Stimulated activated naive CD8-positive, alpha-beta T cell treated with anti-CD3 and anti-CD28 coated beads, Interleukin-15, amount 100 ng/mL, for 72 hours (primary cell): ENCODE measurements at regions not wholly inside any gene's neighbourhood (a gene's known extent, or its start where the extent isn't known, plus 50 kb on each side); places are given as distances from the start of the nearest gene placed in this dataset.

ENCODE experiments used
- ATAC-seq: fragments of 150-1000 bp; cut with Tn5 transposase; 2 replicates; pipeline ENCODE4 v1.10.0; 2021; ENCODE audit warnings: mild to moderate bottlenecking, moderate library complexity
- DNase-seq, 2 donors: peaks; one replicate each; pipeline ENCODE4 v3.0.0; 2021 to 2022
- H3K27ac Mint-ChIP-seq, 2 donors: one replicate each; pipeline ENCODE4 v1.8.0; 2022; ENCODE audit warnings: mild to moderate bottlenecking in 2 of 2, mixed read lengths in 2 of 2, moderate library complexity in 2 of 2
- H3K27me3 Mint-ChIP-seq: one replicate; pipeline ENCODE4 v1.8.0; 2022; ENCODE audit warnings: mixed read lengths
- H3K4me1 Mint-ChIP-seq: one replicate; pipeline ENCODE4 v1.8.0; 2022; ENCODE audit warnings: mild to moderate bottlenecking, mixed read lengths
- H3K4me3 Mint-ChIP-seq, 2 donors: one replicate each; pipeline ENCODE4 v1.8.0; 2022; ENCODE audit warnings: mild to moderate bottlenecking in 2 of 2, mixed read lengths in 2 of 2, moderate library complexity in 1 of 2
- H3K9me3 Mint-ChIP-seq, 2 donors: one replicate each; pipeline ENCODE4 v1.8.0; 2022; ENCODE audit warnings: mixed read lengths in 2 of 2

- H3K27ac Mint-ChIP-seq, result no peak overlapping the region
- ATAC-seq, result no peak
- peaks cover 19% of the 10 kb centered on the region for H3K27me3 Mint-ChIP-seq
- no peak overlapping the region for H3K4me3 Mint-ChIP-seq
- no peaks in the 10 kb centered on the region for H3K4me1 Mint-ChIP-seq
- DNase-seq, result no peak
- peaks cover 15 to 28% of the 10 kb centered on the region in 2 donors for H3K9me3 Mint-ChIP-seq
These were observed 617.6 kb downstream of the NYAP2 start for GRCh38 chr2:226017107-226017506.

GRCh38 chr2:226011716-226012450 is 612.4 kb downstream of the NYAP2 start:
- Mint-ChIP-seq H3K9me3 (peaks cover 0 to 8% of the 10 kb centered on the region in 2 donors), H3K27ac (no peak overlapping the region), H3K4me3 (no peak overlapping the region), H3K27me3 (peaks cover 20% of the 10 kb centered on the region), H3K4me1 (no peaks in the 10 kb centered on the region)
- no peak for ATAC-seq
- no peak for DNase-seq

GRCh38 chr2:226002438-226002837 is 602.9 kb downstream of the NYAP2 start:
- no peak overlapping the region for H3K27ac Mint-ChIP-seq
- no peak for DNase-seq
- H3K27me3 Mint-ChIP-seq, result no peaks in the 10 kb centered on the region
- no peaks in the 10 kb centered on the region for H3K4me1 Mint-ChIP-seq
- no peak overlapping the region for H3K4me3 Mint-ChIP-seq
- peak; percentile 52 for ATAC-seq
- H3K9me3 Mint-ChIP-seq, result no peaks in the 10 kb centered on the region

GRCh38 chr2:226001716-226002115 is 602.2 kb downstream of the NYAP2 start:
- H3K27me3 Mint-ChIP-seq, result no peaks in the 10 kb centered on the region
- ATAC-seq (no peak), DNase-seq (no peak)
- no peaks in the 10 kb centered on the region for H3K9me3 Mint-ChIP-seq
- H3K4me3 Mint-ChIP-seq, result no peak overlapping the region
- no peaks in the 10 kb centered on the region for H3K4me1 Mint-ChIP-seq
- no peak overlapping the region for H3K27ac Mint-ChIP-seq

GRCh38 chr2:225999692-226000091 is 600.2 kb downstream of the NYAP2 start:
- no peaks in the 10 kb centered on the region for H3K4me1 Mint-ChIP-seq

GRCh38 chr2:225998653-225999052 is 599.1 kb downstream of the NYAP2 start:
- H3K27ac Mint-ChIP-seq, result no peak overlapping the region
- no peak overlapping the region for H3K4me3 Mint-ChIP-seq
- DNase-seq (no peak), ATAC-seq (no peak)
- H3K27me3 Mint-ChIP-seq, result no peaks in the 10 kb centered on the region
- no peaks in the 10 kb centered on the region for H3K9me3 Mint-ChIP-seq
- H3K4me1 Mint-ChIP-seq, result no peaks in the 10 kb centered on the region

More at GRCh38 chr2:225999692-226000091, 600.2 kb downstream of the NYAP2 start:
- Mint-ChIP-seq H3K27me3 (no peaks in the 10 kb centered on the region), H3K9me3 (no peaks in the 10 kb centered on the region), H3K27ac (no peak overlapping the region), H3K4me3 (no peak overlapping the region)
- ATAC-seq (no peak), DNase-seq (no peak)

GRCh38 chr2:225998116-225998515 is 598.6 kb downstream of the NYAP2 start:
- ATAC-seq (no peak), DNase-seq (no peak)
- no peaks in the 10 kb centered on the region for H3K27me3 Mint-ChIP-seq
- no peaks in the 10 kb centered on the region for H3K4me1 Mint-ChIP-seq
- no peak overlapping the region for H3K27ac Mint-ChIP-seq
- H3K4me3 Mint-ChIP-seq, result no peak overlapping the region
- no peaks in the 10 kb centered on the region for H3K9me3 Mint-ChIP-seq

- no peak overlapping the region for H3K4me3 Mint-ChIP-seq
- no peaks in the 10 kb centered on the region for H3K9me3 Mint-ChIP-seq
- no peak overlapping the region for H3K27ac Mint-ChIP-seq
- no peak for ATAC-seq
- DNase-seq, result no peak
- no peaks in the 10 kb centered on the region for H3K4me1 Mint-ChIP-seq
- H3K27me3 Mint-ChIP-seq, result no peaks in the 10 kb centered on the region
These were observed 596.9 kb downstream of the NYAP2 start for GRCh38 chr2:225996462-225996828.

GRCh38 chr2:225995796-225996461 is 596.4 kb downstream of the NYAP2 start:
- H3K4me3 Mint-ChIP-seq, result no peak overlapping the region
- no peaks in the 10 kb centered on the region for H3K4me1 Mint-ChIP-seq
- no peak for DNase-seq
- no peaks in the 10 kb centered on the region for H3K9me3 Mint-ChIP-seq
- H3K27me3 Mint-ChIP-seq, result no peaks in the 10 kb centered on the region
- no peak for ATAC-seq
- H3K27ac Mint-ChIP-seq, result no peak overlapping the region

GRCh38 chr2:225994748-225995405 is 595.4 kb downstream of the NYAP2 start:
- H3K27me3 Mint-ChIP-seq, result no peaks in the 10 kb centered on the region
- no peak for ATAC-seq
- DNase-seq, result no peak
- no peaks in the 10 kb centered on the region for H3K9me3 Mint-ChIP-seq
- no peak overlapping the region for H3K4me3 Mint-ChIP-seq
- no peaks in the 10 kb centered on the region for H3K4me1 Mint-ChIP-seq
- no peak overlapping the region for H3K27ac Mint-ChIP-seq

- H3K4me1 Mint-ChIP-seq, result no peaks in the 10 kb centered on the region
- DNase-seq (no peak), ATAC-seq (no peak)
- H3K27ac Mint-ChIP-seq, result no peak overlapping the region
- no peaks in the 10 kb centered on the region for H3K9me3 Mint-ChIP-seq
- no peak overlapping the region for H3K4me3 Mint-ChIP-seq
- H3K27me3 Mint-ChIP-seq, result no peaks in the 10 kb centered on the region
These were observed 593.9 kb downstream of the NYAP2 start for GRCh38 chr2:225993430-225993829.

GRCh38 chr2:225989809-225990208 is 590.3 kb downstream of the NYAP2 start:
- H3K4me1 Mint-ChIP-seq, result no peaks in the 10 kb centered on the region
- no peaks in the 10 kb centered on the region for H3K9me3 Mint-ChIP-seq
- no peak overlapping the region for H3K27ac Mint-ChIP-seq
- no peak overlapping the region for H3K4me3 Mint-ChIP-seq
- no peaks in the 10 kb centered on the region for H3K27me3 Mint-ChIP-seq
- DNase-seq (no peak), ATAC-seq (peak; percentile 35)

GRCh38 chr2:225980372-225980771 is 580.9 kb downstream of the NYAP2 start:
- ATAC-seq (no peak), DNase-seq (no peak)
- no peaks in the 10 kb centered on the region for H3K27me3 Mint-ChIP-seq
- no peaks in the 10 kb centered on the region for H3K4me1 Mint-ChIP-seq
- no peaks in the 10 kb centered on the region for H3K9me3 Mint-ChIP-seq
- no peak overlapping the region for H3K4me3 Mint-ChIP-seq
- H3K27ac Mint-ChIP-seq, result no peak overlapping the region

GRCh38 chr2:225971433-225971832 is 571.9 kb downstream of the NYAP2 start:
- no peaks in the 10 kb centered on the region for H3K27me3 Mint-ChIP-seq
- H3K27ac Mint-ChIP-seq, result no peak overlapping the region
- ATAC-seq (no peak), DNase-seq (no peak)
- H3K4me1 Mint-ChIP-seq, result no peaks in the 10 kb centered on the region
- peaks cover 8 to 10% of the 10 kb centered on the region in 2 donors for H3K9me3 Mint-ChIP-seq
- no peak overlapping the region for H3K4me3 Mint-ChIP-seq

- DNase-seq, result no peak
- Mint-ChIP-seq H3K9me3 (peaks cover 12 to 36% of the 10 kb centered on the region in 2 donors), H3K27me3 (no peaks in the 10 kb centered on the region), H3K4me1 (no peaks in the 10 kb centered on the region), H3K27ac (peak overlapping the region in 1 of 2 donors; percentile 69), H3K4me3 (no peak overlapping the region)
- ATAC-seq, result no peak
These were observed 549.4 kb downstream of the NYAP2 start for GRCh38 chr2:225948903-225949302.

GRCh38 chr2:225938991-225939390 is 539.5 kb downstream of the NYAP2 start:
- Mint-ChIP-seq H3K27me3 (no peaks in the 10 kb centered on the region), H3K9me3 (no peaks in the 10 kb centered on the region), H3K27ac (no peak overlapping the region), H3K4me3 (no peak overlapping the region), H3K4me1 (no peaks in the 10 kb centered on the region)
- no peak for ATAC-seq
- DNase-seq, result no peak
